GM18873 (cell line): ENCODE measurements at regions not wholly inside any gene's neighbourhood (a gene's known extent, or its start where the extent isn't known, plus 50 kb on each side); places are given as distances from the start of the nearest gene placed in this dataset.
A peak's percentile ranks its signal among the peaks of the same experiment; 100 is the strongest.

Experiments
- ATAC-seq: cut with Tn5 transposase; IDR thresholded peaks from one replicate; pipeline ENCODE4 v1.9.1; 2021; ENCODE audit warnings: mild to moderate bottlenecking, moderate library complexity, moderate number of reproducible peaks; ENCODE audit not compliant: unreplicated experiment, low FRiP score

GRCh38 chr1:173417563-173417962 lies 59.6 kb upstream of the PRDX6 start:
- ATAC-seq = no peak

GRCh38 chr1:173418107-173418985 lies 58.8 kb upstream of the PRDX6 start:
- peak; percentile 40 for ATAC-seq

GRCh38 chr1:173420330-173420806 lies 56.8 kb upstream of the PRDX6 start:
- ATAC-seq = no peak

- no peak for ATAC-seq
These were observed 55.8 kb upstream of the PRDX6 start for GRCh38 chr1:173421286-173421685.

- no peak for ATAC-seq
These were observed 55.3 kb upstream of the PRDX6 start for GRCh38 chr1:173421789-173422188.

GRCh38 chr1:173422456-173422976 lies 54.6 kb upstream of the PRDX6 start:
- ATAC-seq = no peak

GRCh38 chr1:173423291-173423690 lies 53.8 kb upstream of the PRDX6 start:
- no peak for ATAC-seq

GRCh38 chr1:173424143-173424542 lies 53.0 kb upstream of the PRDX6 start:
- no peak for ATAC-seq

GRCh38 chr1:173424782-173425407 lies 52.2 kb upstream of the PRDX6 start:
- no peak for ATAC-seq

GRCh38 chr1:173426057-173426456 lies 51.1 kb upstream of the PRDX6 start:
- ATAC-seq = no peak

GRCh38 chr1:173427146-173428054 lies 49.7 kb upstream of the PRDX6 start:
- no peak for ATAC-seq
